AG04449 (cell line): ENCODE measurements at regions not wholly inside any gene's neighbourhood (a gene's known extent, or its start where the extent isn't known, plus 50 kb on each side); places are given as distances from the start of the nearest gene placed in this dataset.

ENCODE experiments used
- CTCF ChIA-PET: fragments of 350-600 bp; formaldehyde crosslinking; extraction: SDS; loops from one replicate; lab custom pipeline; 2021; ENCODE audit warnings: antibody characterized with exemption; lab: Yijun Ruan, JAX
- POLR2A ChIA-PET: fragments of 400-600, 350-600 bp; formaldehyde crosslinking; extraction: SDS; loops from one replicate; lab custom pipeline; 2020; ENCODE audit warnings: antibody characterized with exemption, inconsistent platforms; lab: Yijun Ruan, JAX
- DNase-seq: peaks from one replicate; pipeline ENCODE4 v3.0.0-alpha.2; 2010; ENCODE audit warnings: low read depth, low spot score
- H3K4me3 ChIP-seq: 2 replicates; pipeline ENCODE4 v1.5.1; 2011; ENCODE audit warnings: low read depth, mild to moderate bottlenecking, control low read depth, low read length
- CTCF ChIP-seq: IDR thresholded peaks from one replicate; pipeline ENCODE4 v1.5.1; 2011; ENCODE audit warnings: mild to moderate bottlenecking, moderate library complexity, low read length, control low read depth, inconsistent platforms; ENCODE audit not compliant: insufficient read depth; ENCODE audit errors: missing control alignments

- DNase-seq: no peak
- ChIA-PET CTCF (no interaction called here), POLR2A (no interaction called here)
- TF ChIP-seq CTCF: no peak
- no peak overlapping the region for H3K4me3 ChIP-seq
These were observed 1327.1 kb upstream of the C9orf72 start for GRCh38 chr9:28900406-28900805.

DNA sequence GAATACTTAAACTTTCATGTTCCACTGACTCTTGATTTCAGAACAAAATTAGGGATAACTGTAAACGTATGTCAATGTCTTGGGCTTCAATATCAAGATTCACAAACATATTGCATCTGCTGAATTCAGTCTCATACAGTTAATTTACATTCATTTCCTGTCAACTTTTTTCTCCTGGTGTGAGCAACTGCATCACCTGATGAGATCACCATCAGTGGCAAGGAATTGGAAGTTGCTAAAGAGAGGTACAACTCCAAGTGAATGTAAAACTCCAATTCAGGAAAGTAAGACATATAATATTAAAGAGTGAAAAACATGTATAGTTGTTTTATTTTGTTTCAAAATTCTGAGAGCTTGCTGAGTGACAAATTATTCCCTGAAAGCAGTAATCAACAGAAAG is 1336.2 kb upstream of the C9orf72 start:
- no peak for TF ChIP-seq CTCF
- no peak overlapping the region for H3K4me3 ChIP-seq
- ChIA-PET POLR2A (no interaction called here), CTCF (no interaction called here)
- DNase-seq: no peak

DNA sequence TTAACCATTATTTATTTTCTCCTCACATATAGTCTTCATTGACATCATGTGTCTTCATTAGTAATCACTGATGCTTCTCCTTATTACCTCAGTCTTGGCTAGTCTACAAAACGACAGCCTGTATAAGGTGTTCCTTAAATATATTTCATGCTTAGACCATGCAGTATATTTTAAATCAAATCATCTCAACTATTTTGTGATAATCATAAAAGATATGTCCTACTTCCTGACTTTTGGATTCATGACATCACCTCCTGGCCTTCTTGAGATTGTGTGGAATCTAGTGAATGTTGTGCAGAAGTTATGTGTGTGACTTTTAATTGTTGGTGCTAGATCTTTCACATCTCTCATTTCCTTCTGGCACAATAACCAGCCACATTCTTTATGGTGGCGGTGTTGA is 1339.3 kb upstream of the C9orf72 start:
- no peak for TF ChIP-seq CTCF
- H3K4me3 ChIP-seq: no peak overlapping the region
- CTCF ChIA-PET: no interaction called here
- no peak for DNase-seq
- POLR2A ChIA-PET: no interaction called here

DNA sequence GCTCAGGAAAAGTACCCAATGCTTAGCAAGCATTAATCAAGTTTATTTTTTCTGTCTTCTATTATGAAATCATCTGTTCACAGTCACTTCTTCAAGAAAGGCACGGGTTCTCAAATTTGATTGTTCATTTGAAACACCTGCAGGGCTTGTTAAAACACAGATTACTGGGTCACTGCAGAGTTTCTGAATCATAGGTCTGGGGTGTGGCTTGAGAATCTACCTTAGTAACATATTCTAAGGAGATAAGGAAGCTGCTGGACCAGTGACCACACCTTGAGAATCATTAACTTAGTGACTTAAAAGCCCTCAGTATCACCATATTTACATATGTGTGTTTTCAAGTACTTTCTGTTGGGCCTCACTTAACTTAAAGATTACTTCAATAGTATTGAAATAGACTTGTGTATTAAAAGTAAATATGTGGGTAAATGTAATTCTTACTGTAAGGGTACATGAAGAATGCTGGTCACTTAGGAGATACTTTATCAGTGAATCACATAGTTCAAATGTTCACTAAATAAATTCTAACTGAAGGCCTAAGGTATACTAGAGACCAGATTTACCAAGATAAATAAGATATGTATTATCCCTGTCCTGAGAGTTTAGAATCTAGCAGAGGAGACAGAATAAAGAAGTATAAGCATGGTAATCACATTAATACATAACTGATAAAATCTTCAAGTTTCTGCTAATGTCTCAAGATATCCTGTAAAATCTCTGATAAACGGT is 1342.1 kb upstream of the C9orf72 start:
- POLR2A ChIA-PET: no interaction called here

GRCh38 chr9:28916348-28916747 is 1343.1 kb upstream of the C9orf72 start:
- H3K4me3 ChIP-seq: no peak overlapping the region
- CTCF ChIA-PET: no interaction called here
- POLR2A ChIA-PET: no interaction called here
- no peak for TF ChIP-seq CTCF
- no peak for DNase-seq

More for the DNA sequence above, 1342.1 kb upstream of the C9orf72 start:
- DNase-seq: no peak
- CTCF ChIA-PET: no interaction called here
- TF ChIP-seq CTCF: no peak
- no peak overlapping the region for H3K4me3 ChIP-seq

- ChIA-PET POLR2A (no interaction called here), CTCF (no interaction called here)
- no peak for TF ChIP-seq CTCF
These were observed 1348.7 kb upstream of the C9orf72 start for GRCh38 chr9:28921857-28922500.

More at GRCh38 chr9:28921857-28922500, 1348.7 kb upstream of the C9orf72 start:
- DNase-seq: no peak
- no peak overlapping the region for H3K4me3 ChIP-seq
